ENCODE measurements at regions not wholly inside any gene's neighbourhood (a gene's known extent, or its start where the extent isn't known, plus 50 kb on each side); places are given as distances from the start of the nearest gene placed in this dataset.

DNA sequence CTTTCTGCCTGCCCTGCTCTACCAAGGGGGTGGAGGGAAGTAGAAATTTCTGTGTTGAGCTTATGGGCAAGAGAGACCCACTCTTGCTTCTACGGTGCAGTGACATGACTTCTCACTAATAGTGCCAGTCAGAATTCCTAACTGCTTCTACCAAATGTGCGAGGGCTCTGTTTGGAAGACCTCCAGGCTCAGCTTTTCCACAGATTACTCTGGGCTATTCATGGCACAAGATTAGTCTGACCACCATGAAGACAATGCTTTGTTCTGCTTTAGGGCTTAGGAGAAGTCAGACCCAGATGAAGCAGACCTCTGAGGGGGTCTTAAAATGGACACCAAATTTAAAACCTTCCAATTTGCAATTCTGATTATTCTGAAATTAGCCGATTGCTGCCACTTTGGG lies 195.9 kb upstream of the TBC1D5 start:
- no peak for DNase-seq

DNA sequence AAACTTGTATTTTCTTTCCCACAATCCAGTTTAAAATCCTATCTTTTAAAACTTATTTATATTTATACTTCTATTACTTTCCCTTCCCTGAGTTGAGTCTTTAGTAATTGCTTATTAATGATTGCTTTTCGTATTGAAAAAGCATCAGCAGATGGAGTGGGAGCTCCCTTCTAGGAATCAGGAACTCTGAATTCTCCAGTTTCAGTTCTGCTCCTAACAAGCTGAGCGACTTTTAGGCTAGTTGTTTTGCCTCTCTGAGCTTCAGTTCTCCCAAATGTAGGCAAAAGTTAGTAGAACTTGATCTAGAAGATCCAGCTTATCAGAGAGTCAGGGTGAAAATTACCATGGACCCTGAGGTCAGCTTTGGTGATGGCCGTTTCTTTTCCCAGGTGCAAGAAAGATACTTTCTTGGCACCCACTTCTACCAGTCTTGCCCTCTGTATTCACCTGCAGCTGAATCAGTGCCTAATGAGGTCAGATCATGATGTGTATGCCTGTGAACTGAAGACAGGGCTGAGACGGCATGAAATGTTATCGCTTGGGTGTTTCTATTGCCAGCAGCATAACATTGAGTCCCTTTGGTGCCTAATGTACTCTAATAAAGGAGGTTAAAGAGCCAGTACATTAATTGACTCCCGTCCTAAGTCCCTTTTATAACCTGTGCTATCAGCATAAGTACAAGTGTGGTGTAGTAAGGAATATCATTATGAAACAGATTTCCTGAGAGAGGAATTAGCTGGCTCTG lies 194.5 kb upstream of the TBC1D5 start:
- no peak for DNase-seq

DNA sequence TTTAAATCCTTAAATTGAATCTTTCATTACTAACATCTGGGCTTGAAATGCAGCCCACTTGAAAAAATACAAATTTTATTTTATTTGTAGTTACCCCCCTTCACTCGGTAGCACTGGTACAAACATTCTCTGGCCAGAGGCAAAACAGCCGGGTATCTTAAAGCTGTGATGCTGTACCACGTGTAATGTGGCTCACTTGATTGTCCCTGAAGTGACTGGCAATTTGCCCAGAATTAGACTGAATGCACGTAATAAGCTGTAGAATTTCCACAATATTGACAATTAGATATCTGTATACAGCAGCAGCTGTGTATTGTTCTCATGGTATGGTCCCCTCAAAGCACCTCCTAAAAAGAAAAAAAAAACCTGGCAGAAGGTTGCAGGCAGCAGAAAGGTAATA lies 192.8 kb upstream of the TBC1D5 start:
- no peak for DNase-seq

DNA sequence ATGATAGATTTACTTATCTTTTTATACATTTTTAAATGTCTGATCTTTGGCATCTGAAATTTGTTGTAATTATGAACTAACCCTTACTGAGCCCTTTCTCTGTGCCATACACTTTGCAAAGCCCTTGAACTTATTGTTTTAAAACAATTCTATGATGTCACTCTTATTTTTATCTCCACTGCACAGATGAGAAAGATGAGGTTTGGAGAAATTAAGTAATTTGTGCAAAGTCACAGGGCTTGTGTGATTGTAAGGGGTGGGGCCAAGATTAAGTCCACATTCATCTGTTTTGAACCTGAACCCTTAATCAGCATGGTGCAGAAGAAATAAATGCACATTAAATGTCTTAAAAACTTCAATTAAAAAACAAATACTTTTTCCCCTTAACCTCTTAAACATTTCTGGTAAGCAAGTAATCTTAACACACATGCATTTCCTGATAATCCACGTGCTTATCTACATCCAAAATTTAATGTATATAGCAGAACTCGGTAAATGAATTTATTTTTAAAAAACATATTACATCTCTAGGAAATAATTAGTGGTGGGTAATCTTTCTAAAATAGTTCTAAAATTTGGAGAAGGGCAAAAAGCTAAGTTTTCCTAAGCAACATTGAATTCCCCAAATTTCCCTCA lies 189.8 kb upstream of the TBC1D5 start:
- no peak for DNase-seq

DNA sequence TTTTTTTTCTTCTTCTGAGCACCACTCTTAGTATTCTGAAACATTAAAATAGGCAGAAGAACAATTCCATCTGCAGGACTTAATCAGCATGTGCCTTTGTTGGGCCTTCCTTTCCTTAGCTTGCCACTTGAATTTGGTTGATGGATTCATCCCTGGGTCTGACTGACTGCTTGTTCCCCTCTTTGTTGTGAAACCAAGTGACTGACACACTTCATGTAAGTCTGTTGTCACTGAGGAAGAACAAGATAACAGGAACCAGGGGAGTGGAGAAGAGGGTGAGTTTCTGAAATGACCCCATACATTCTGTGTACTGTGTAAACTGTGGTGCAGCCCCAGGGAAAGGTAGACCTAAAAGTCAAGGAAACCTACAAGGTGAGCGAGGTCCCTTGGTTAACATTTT lies 188.7 kb upstream of the TBC1D5 start:
- DNase-seq = no peak

DNA sequence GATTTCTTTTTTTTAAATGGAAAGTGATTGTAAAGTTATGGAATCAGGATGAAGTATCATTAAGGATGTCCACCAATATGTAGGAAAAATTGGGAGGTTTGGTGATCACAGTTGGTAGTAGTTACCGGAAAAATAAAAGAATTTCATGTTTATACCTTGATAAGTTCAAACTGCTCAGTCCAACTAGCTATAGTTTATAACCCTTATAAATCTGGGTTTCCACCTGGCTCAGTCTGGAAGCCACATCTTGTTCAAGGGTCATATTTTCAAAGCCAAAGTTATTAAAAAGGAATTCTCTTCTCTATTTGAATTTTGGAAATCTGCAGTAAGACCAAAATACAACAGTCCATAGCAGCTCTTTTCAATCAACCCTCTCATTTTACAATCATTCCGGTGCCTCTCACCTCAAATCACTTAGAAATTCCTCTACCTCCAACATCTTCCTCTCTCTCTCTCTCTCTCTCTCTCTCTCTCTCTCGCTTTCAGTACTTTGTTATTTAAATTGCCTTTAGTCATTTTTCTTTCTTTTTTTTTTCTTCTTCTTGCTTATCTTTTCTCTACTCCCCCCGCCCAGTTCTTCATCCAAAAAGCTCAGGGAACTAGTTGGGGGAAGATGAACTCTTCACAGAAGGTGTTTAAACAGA lies 186.2 kb upstream of the TBC1D5 start:
- no peak for DNase-seq

DNA sequence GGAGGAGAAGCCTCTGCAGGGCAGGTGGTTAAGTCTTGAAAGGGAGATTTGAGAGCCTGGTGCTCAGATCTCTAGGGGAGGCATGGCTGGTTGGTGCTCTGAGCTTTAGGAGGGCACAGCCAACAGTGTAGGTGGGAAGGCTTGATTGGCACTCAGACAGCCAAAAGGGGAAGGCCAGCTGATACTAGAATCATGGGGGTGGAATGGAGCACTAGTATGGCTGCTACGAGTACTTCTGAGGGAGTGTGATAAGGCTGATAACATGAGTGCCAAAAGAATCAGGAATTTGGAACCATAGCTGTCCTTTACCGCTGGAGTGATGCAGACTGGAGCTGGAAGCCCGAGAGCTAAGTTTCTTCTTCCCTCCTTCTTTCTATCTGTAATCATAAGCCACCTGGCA lies 184.6 kb upstream of the TBC1D5 start:
- DNase-seq = no peak

DNA sequence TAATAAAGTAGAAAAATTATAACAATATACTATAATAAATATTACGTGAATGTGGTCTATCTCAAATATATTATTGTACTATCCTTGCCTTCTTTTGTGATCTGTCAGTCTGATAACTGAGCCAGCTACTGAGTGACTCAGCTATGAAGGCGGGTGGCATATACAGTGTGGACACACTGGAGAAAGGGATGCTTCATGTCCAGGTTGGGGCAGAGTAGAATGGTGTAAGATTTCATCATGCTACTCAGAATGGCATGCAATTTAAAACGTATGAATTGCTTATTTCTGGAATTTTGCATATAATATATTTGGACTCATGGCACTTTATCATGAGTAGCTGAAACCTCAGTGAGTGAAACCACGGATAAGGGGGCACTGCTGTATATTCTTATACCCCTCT lies 172.9 kb upstream of the TBC1D5 start:
- no peak for DNase-seq

DNA sequence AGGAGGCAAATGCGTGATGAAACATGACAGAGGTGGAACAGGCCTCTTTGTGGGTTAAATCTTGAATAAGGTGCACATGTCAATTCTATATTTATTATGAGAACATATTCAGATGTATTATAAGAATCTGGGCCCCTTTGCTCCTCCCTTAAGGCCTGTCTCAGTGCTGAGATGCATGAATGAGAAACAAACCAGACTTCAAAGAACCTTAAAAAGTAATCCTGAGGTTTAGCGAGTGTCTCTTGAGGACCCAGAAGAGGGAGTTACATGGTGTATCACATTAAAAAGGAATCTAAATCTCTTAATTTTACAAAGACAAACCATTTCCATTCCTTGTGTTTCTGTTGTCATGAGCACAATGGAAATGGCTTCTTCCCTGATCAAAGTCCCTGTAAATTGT lies 170.9 kb upstream of the TBC1D5 start:
- DNase-seq = no peak

DNA sequence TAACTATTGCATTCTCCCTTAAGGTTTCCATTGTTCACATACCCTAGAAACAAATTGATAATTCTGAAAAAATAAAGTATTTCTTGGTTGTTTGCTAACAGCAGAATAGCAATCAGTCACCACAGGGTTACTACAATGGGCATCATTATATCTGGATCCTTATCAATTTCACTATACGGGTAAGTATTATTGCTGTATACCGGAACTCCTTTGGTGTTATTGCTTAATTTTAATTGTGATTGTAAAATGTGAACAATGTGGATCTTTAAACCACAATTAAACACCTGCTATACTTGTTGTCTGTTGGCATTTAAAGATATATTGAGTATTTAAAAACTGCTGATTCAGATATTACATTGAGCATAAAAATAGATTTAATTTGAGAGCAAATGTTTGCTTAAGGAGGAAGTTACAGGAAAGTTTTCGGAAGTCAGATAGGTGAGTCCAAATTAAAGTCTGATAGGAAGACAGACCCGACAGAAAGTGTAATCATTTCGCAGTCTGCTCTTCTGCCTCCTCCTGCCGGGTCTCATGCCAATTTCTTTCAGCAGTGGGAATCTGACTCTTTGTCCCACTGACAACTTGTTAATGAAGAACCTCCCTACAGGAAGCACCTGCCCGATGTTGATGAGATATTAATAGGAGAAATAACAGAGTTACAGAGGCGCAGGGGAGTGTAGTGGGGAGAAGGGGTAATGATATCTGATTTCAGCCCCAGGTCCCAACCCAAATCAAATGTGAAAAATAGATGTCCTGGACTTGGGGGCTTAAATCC lies 169.7 kb upstream of the TBC1D5 start:
- no peak for DNase-seq

DNA sequence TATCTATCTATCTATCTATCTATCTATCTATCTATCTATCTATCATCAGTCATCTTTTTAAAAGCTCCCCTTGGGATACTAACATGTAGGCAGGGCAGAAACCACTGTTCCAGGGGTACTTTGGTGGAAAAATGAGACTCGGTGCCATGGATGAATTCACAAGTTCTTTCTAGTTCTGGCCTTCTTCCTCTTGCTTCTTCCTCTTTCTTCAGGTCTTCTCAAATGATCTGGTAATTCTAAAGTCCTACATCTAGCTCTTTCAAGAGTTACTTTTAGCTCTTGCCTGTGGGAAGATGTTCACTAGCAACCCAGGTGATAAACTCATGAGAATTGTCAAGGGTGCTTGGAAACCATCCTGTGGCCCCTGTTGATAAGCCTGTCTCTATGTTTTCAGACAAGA lies 168.5 kb upstream of the TBC1D5 start:
- no peak for DNase-seq

DNA sequence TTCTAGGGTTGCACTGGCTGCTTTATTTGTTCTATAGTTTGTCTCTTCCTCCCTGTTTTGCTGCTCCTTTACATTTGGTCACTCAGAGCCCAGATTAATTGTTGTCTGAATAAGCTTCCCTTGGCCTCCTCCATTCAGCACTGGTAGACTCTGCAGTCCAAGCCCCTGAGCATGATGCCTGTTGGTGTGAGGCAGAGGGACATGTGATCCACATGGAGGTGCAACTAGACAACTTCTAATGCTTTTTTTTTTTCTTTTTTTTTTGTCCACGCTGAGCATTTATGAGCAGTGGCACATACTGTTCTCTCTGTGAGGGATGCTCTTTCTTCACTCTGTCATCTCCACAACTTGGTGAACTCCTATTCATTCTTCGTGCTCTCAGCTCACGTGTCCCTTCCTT lies 167.3 kb upstream of the TBC1D5 start:
- DNase-seq = no peak

DNA sequence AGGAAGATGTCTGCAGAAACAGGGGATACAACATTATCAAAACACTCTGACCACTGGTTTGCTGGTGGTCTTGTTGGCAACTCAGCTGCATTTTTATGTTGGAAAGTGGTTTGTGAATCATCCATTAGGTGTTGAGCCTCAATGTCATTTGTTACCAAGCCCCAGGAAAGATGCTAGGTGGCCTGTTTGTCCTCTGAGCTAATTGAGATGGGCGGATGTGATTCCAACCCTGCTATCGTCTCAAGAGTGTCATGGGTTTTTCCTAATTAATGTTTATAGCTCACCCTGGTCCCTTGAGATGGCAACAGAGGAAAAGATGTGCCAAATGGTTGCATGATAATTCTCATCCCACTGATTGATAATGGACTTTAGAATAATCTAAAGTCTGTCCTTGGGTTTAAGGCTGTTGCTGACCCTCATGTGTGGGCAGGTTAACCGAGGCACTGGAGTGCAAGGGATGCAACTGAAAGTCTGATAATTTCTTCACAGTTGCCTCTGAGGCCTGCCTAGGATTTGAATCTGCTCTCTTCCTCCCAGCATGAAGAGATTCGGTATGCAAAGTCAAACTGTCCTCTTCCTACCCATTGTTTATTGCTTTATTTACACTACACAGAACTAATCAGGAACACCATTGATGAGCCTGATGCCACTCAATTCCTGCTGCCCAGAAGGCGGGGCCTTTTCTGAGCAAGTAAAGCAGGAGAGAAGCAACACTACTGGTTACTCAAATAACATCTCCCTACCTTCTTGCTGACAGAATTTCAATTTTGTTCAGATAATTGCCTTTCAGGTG lies 166.2 kb upstream of the TBC1D5 start:
- no peak for DNase-seq

DNA sequence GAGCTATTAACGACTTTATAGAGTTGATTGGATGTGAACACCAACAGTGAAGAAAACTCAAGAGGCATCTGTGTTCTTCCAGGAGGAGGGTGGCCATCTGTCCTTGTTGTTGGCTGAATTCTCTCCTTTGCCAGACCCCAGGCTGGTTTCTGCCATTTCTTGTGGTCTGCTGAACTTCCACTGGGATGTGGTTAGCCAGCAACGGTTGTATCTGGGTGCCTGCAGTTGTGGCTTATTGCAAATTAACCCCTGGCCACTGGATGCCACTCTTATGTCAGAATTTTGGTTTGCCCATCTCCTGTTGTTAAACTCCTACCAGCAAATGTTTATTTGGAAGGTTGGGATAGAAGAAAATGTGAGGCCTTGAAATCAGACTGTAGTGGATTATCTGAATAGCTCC lies 163.6 kb upstream of the TBC1D5 start:
- DNase-seq = no peak

DNA sequence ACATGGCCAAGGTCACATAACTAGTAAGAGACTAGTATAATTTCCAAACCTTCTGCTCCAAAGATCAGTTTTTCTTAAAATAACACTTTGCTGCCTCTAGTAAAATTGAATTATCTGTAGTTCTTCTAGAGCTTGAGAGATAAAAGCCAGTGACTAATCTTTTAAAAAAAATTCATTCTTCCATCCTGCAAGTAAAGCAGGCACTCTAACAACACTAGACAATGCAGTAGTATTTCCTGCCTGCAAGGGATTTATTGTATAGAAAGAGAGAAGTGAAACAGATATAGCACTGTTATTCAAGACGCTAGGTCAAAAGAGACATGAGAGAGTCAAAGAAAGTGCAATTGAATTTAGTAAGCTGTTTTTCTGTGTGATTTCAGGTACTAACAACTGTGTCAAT lies 159.5 kb upstream of the TBC1D5 start:
- DNase-seq = no peak

DNA sequence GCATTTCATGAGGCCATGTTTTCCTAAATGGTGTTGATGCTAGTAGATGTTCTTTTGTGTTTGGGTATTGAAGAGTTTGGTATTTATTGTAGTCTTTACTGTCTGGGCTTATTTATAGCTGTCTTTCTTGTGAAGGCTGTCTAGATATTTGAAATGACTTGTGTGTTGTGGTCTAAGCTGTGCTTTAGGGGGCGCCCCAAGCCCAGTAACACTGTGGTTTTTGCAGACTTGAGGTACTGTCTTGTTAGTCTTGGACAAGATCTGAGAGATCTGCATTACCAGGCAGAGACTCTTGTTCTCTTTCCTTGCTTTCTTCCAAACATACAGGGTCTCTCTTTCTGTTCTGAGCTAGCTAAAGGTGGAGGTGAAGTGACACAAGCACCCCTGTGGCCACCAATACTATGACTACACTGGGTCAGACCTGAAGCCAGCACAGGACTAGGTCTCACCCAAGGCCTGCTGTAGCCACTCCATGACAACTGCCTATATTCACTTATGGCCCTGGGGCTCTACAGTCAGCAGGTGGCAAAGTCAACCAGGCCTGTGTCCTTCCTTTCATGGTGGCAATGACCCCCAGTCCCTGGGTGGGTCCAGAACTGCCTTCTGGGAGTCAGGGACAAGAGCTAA lies 152.1 kb upstream of the TBC1D5 start:
- DNase-seq = no peak

DNA sequence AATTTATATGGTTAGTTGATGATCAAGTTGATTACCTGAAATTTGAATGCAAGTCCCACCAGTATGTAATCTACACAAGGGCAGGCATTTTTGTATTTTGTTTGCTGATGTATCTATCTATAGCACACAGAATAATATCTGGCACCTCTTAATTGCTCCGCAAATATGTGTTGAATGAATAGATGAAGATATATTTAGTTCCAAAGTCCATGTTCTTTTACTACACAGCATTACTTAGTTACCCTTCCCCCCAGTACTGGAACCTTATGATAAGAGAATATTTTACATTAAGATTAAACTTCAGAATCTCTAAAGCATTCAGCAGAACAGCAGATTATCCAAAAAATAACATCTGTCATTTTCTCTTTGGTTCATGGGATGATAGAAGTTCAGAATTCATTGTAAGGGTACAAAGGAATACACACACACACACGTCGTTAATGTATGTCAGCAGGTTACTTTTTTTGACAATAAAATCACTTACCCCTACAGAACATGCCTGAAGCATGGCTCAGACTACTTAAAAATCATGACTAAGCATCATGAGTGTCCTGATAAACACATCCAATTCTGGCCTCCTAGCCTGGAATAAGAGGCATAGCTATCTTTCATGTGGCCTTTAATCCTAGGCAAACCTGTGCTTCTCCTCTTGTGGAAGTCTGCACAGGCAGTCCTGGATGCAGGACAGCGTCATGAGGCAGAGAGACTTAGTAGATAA lies 148.9 kb upstream of the TBC1D5 start:
- no peak for DNase-seq

DNA sequence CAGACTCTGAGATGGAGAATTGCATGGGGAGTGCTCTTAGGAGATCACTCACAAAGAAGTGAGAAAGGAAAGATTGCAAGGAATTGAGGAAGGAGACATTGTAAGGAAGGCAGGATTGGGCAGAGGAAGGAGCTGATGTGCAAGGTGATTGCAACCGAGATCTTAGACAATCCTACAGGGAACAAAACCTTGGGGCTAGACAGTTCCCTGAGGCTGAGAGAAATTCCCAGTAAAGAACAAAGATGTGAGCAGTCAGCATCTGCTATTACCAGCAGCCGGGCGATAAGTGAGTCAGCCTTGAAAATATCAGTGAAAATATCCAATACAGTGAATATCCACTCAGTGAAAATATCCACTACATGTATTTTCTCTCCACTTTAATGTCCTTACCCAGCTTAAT lies 143.6 kb upstream of the TBC1D5 start:
- DNase-seq = no peak

DNA sequence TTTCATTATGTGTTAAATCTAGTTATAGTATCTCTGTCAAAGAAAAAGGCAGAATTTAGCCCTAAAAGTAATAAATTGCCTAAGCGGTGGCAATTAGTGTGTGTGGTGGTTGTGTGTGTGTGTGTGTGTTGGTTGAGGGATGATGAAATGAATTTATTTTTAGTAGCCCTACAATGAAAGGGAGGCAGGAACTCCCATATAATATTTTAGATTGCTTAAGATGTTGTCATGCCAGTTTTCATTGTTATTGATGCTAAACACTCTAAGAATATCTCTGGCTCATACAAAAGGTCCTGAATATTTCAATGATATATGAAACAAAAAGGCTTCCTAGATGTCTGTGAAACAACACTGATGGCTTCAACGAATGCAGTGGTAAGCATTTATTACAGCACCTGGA lies 140.6 kb upstream of the TBC1D5 start:
- DNase-seq = no peak

DNA sequence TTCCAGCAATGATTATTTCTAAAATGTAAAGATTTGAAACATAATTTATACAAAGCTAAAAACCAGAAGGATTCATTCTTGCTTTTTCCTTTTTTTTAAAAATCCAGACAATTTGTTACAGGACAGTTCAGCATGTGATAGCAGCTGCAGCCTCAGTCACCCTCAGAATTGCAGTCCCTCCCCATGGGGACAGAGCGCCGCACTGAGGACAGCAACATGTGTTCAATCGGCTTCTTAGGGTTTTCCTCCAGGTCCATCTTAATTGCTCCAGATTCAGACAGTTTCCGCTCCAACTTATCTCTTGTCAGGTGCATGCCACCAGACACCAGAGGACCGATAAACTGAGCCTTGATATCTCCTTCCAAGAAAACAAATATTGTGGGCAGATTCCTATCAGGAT lies 134.9 kb upstream of the TBC1D5 start:
- DNase-seq = no peak

DNA sequence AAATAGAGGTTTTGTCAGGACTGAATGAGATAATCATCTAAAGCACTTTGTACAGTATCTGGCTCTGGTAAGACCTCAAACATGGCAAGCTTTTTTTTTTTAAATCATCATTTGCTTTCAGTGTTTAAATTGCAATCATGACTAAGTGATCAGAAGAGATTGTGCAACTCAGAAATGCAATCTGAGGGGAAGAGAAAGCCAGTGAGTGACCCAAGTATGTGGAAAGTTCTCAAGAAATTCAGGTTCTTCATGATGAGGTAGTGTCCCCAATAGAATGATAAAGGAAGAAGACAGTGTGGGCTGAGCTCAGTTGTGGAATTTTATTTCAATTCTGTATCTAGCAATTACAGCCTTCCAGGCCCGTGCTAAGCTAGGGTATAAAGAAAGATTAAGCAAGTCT lies 132.2 kb upstream of the TBC1D5 start:
- DNase-seq = no peak

DNA sequence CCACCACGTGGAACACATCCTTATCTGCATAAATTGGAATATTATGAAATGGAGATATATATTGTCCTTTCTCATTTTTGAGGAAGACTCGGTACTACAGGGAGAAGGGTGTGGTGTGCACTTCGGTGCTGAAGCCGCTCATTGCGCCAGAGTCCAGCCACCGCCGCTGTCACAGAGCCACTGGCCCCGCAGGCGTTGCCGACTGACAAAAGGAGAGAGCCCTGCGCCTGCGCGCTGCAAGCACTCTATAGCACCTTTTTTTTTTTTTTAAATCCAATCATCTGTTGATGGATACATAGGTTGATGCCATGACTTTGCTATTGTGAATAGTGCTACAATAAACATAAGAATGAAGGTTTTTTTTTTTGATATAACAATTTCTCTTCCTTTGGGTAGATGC lies 130.0 kb upstream of the TBC1D5 start:
- DNase-seq = no peak
